KBM-7 (cell line): ENCODE measurements at regions not wholly inside any gene's neighbourhood (a gene's known extent, or its start where the extent isn't known, plus 50 kb on each side); places are given as distances from the start of the nearest gene placed in this dataset.

Source experiments
- DNase-seq: peaks from one replicate; pipeline ENCODE4 v3.0.0-alpha.2; 2015
- in situ Hi-C: fragments of 300-500 bp; cut with MboI; formaldehyde crosslinking; loops from 2 replicates; pipeline ENCODE4 v1.14.3; 2020; ENCODE audit warnings: low sequenced_read_pairs, low pct_unique_long_range_greater_than_20kb, mixed read lengths

DNA sequence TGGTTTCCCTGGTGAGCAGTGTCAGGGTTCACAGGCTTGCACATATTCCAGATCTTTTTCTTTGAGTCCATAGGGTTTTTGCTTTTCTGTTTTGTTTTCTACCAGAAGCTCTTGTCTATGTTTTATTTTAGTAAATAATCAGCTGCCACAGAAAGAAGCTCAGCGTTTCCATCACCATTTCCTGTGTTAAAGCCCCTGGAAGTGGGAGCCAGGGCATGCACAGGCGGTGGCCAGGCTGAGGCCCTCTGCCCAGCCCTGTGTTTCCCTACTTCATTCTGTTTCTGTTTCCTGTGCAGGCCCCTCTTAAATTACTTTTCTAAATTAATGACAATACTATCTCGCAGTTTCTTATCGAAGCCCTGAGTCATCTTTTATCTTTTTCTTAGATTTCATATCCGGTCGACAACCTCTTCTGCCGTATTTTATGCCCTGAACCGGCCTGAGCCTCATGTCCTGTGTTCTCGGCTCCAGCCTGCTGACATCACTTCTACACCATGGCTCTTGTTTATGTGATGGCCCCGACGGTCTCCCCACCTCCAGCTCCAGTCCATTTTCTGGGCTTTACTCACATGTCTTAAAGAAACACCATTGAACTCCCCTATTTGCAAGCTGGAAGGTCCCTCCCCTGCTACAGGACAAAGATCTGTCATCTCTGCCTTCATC lies 442.2 kb downstream of the TCERG1L start:
- in situ Hi-C loops, result no loop called here
- no peak for DNase-seq

DNA sequence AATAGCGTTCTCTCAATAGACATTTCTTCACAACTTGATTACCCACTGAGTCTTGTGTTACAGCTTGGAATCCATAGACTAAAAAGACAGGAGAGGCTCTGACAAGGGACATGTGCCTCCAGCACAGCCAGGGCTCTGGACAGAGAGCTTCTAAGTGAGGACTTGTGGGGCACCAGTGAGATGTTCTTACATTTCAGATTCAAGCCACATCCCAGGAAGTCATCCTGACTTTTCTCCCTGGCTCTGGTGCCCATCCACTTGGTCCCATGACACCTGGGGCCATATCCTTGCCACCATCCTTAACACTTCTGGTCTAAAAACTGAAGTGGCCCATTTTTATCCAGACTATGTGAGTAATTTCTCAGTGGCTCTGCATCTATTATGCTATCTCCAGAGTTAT lies 440.1 kb downstream of the TCERG1L start:
- DNase-seq, result no peak
- in situ Hi-C loops, result no loop called here

DNA sequence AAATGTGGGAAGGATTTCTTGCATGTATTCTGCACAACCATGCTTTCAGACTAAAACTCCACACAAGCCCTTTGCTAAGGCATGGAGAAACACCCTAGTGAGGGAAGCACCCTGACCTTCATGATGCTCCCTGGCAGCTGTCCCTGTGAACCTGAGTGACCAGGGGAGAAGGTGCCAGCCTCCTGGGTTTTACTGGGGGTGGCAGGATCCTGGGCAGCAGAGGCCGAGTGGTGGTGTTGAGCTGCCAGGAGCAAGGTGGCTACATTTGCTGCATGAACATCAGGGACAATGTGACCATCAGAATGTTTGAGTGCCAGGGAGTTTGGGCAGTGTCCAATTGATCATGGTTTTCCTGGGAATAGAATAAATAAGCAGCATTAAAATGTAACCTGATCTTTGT lies 437.9 kb downstream of the TCERG1L start:
- in situ Hi-C loops, result no loop called here
- no peak for DNase-seq

DNA sequence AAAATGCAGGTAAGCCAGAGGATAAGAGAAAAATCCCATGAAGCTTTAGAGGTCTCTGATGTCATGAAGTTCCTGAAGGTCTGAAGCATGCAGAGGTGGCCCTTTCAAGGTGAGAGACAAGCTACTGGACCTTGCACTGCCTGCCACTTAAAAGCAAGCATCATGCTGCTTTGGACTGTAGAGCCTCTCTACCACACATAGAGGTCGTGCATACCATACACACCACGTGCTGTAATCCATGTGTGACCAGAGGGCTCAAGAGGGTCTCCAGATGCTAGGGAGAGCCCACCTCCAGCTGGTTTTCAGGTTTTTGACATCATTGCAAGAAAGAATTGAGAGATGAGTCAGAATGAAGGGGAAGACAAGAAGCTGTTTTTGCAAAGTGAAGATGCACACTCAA lies 436.4 kb downstream of the TCERG1L start:
- DNase-seq, result no peak
- in situ Hi-C loops, result no loop called here

- in situ Hi-C loops, result no loop called here
- DNase-seq, result no peak
Observed at GRCh38 chr10:130875897-130876472, 435.5 kb downstream of the TCERG1L start.

DNA sequence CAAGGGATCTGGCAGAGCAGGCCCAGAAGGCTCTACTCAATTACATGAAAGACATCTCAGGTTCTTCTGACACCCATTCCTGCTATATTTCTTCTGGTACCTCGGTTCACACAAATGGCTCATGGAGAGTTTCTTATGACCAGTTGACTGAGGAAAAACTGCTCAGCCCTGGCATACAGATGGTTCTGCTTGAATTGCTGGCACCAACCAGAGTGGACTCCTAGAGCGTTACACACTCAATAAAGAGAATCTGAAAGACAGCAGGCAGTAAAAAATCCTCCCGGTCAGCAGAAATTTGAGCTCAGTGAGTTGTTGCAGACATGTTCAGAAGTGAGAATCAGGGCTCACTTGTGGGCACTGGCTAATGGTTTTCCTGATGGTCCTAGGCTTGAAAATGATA lies 434.4 kb downstream of the TCERG1L start:
- no peak for DNase-seq
- in situ Hi-C loops, result no loop called here

DNA sequence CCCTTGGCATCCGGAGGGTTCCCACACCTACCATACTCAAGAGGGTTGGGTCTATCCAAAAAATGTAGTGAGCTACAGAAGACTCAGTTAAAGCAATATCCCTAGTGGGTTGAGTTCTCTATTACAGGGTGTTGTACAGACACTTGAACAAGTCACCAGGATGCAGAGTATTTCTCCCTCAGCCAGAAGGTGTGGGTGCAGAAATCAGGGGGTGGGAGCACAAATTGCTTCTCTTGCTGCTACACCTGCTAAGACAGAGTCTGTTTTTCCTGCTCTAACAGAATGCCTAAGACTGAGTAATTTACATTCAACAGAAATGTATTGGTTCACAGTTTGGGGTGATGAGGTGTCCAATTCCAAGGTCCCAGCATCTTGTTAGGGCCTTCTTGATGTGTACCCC lies 433.4 kb downstream of the TCERG1L start:
- in situ Hi-C loops, result no loop called here

DNA sequence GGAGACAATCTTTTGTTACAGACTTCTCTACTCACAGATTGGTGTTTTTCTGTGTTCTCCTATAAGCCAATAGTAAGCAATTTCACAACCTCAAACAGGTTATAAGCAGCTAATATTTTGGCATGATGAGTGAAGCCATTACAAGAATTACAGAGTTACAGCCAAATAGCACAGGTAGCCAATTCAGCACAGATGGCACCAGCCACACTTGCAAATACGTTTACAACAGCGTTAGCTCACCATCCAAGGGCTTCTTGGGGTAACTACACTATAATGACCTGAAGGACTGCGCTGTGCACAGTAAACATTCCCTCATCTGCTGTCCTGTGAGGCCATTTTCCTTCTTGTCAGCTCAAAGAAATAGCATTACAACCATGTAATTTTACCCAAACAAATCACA lies 428.6 kb downstream of the TCERG1L start:
- in situ Hi-C loops, result no loop called here

More for the DNA sequence above, 433.4 kb downstream of the TCERG1L start:
- no peak for DNase-seq

GRCh38 chr10:130884456-130884855 lies 427.1 kb downstream of the TCERG1L start:
- in situ Hi-C loops, result no loop called here
- DNase-seq, result no peak

More for the DNA sequence above, 428.6 kb downstream of the TCERG1L start:
- no peak for DNase-seq

DNA sequence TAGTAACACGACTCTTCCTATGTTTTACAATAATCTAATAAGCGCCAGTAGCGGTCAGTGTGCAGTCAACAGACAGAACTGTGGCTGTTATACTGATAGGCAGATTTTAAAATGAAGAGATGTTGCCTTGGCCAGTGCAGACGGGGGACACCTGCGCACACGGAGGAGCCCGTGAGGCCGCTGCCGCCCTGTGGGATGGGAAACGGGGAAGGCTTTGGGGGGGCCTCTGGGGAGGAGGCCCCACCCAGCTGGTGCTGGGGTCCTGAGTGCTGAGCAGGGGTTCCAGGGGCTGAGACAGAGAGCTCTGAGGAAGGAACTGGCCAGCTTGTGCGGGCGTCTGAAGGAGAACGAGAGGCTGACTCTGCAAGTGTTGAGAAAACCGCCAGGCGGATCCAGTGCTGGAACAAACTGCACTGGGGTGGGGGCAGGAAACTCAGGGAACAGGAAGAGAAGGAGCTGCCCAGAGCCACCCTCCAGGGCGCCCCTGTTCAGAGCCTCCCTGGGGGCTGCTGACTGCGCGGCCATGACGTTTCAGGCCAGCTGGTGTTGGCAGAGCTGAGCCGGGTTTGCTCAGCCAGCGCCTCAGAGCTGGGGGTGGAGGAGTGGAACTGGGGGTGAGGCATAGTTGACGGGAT lies 426.4 kb downstream of the TCERG1L start:
- in situ Hi-C loops, result no loop called here
- DNase-seq, result no peak

GRCh38 chr10:130887170-130887569 lies 424.4 kb downstream of the TCERG1L start:
- DNase-seq, result no peak
- in situ Hi-C loops, result no loop called here

GRCh38 chr10:130888493-130888892 lies 423.0 kb downstream of the TCERG1L start:
- in situ Hi-C loops, result no loop called here
- no peak for DNase-seq

DNA sequence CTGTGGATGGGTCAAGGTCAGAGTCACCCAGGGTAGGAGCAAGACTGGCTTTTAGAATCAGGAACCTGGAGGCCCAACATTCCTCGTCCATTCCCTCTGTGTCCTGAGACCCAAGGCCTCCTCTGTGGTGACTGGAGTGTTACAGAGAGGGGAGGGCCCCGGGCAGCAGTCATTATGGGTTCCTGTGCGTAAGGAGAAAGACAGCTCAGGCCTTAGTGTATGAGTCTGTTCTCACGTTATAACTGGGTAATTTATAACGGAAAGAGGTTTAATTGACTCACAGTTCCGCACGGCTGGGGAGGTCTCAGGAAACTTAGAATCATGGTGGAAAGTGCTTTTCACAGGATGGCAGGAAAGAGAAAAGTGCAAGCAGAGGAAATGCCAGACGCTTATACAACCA lies 422.3 kb downstream of the TCERG1L start:
- DNase-seq, result no peak
- in situ Hi-C loops, result no loop called here

DNA sequence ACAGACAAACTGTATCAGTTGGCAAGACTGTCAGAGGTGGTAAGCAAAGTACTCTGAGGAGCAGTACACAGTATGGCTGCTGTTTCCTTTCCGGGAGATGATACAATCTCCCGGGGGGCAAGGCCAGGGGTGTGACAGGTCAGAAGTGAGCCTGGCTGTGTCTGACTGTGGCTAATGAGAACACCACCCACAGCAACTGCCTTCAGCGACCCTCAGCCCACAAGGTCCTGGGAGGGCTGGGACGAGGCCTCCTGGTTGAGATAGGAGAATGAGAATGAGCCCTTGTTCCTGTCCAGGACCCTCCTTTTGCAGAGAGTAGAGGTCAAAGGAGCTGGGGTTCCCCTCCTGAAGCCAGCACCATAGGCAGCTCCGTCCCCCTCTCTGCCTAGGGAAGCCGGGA lies 421.7 kb downstream of the TCERG1L start:
- DNase-seq, result no peak
- in situ Hi-C loops, result no loop called here

DNA sequence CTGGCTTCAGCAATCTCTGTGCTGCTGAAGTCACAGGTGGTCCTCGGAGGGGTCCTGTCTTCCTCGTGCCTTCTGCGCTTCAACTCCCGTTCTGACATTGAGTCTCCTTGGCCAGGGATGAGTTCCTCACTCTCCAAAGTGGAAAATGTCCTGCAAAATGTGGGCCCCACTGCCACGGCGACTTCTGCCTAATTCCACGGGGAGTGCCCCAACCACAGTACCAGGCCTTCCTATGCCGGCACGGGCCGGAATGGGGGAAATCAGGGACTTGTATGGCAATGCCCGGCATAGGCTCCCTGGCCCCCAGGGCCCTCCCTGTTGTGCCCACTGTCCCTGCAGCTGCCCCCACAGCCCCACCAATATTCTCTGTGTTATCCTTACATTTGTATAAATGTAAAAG lies 420.5 kb downstream of the TCERG1L start:
- no peak for DNase-seq

GRCh38 chr10:130894471-130894870 lies 417.1 kb downstream of the TCERG1L start:
- no peak for DNase-seq
- in situ Hi-C loops, result no loop called here

More for the DNA sequence above, 420.5 kb downstream of the TCERG1L start:
- in situ Hi-C loops, result no loop called here

- in situ Hi-C loops, result no loop called here
- no peak for DNase-seq
Observed at GRCh38 chr10:130895161-130895560, 416.4 kb downstream of the TCERG1L start.

- in situ Hi-C loops, result no loop called here
Observed at GRCh38 chr10:130897815-130898214, 413.7 kb downstream of the TCERG1L start.

GRCh38 chr10:130898381-130898780 lies 413.1 kb downstream of the TCERG1L start:
- in situ Hi-C loops, result no loop called here
- no peak for DNase-seq

More at GRCh38 chr10:130897815-130898214, 413.7 kb downstream of the TCERG1L start:
- DNase-seq, result no peak

- in situ Hi-C loops, result no loop called here
- no peak for DNase-seq
Observed at GRCh38 chr10:130899856-130900255, 411.7 kb downstream of the TCERG1L start.
